K562 (cell line): ENCODE measurements at regions not wholly inside any gene's neighbourhood (a gene's known extent, or its start where the extent isn't known, plus 50 kb on each side); places are given as distances from the start of the nearest gene placed in this dataset.

Source experiments
- ATF4 ChIP-seq: fragments of 450-650 bp; formaldehyde crosslinking; IDR thresholded peaks from 2 replicates; pipeline ENCODE4 v1.4.0; 2022; ENCODE audit warnings: mild to moderate bottlenecking, moderate library complexity
- DEAF1 ChIP-seq: fragments of 450-650 bp; formaldehyde crosslinking; IDR thresholded peaks from 2 replicates; pipeline ENCODE4 v1.4.0; 2020; ENCODE audit warnings: mild to moderate bottlenecking, moderate library complexity
- ETV6 ChIP-seq, 3 experiments: fragments of 150-350 bp in 1 of 3; sonication (generic) in 1 of 3; formaldehyde crosslinking in 1 of 3; IDR thresholded peaks; 2 replicates each; pipeline versions ENCODE4 v1.6.1 to v1.8.0; 2014 to 2022; ENCODE audit warnings: borderline replicate concordance in 2 of 3, low read depth in 2 of 3, antibody characterized with exemption in 1 of 3, low read length in 1 of 3, mild to moderate bottlenecking in 1 of 3, missing genetic modification reagents in 1 of 3
- RBM22 ChIP-seq: fragments of 200-400 bp; formaldehyde crosslinking; IDR thresholded peaks from 2 replicates; pipeline ENCODE4 v1.6.1; 2018; ENCODE audit warnings: low read length, low read depth; ENCODE audit not compliant: poor library complexity, severe bottlenecking
- RFX5 ChIP-seq: IDR thresholded peaks from 2 replicates; pipeline ENCODE4 v1.6.1; 2011; ENCODE audit warnings: low read depth, mild to moderate bottlenecking, improper control_type of control experiment, low read length
- TFE3 ChIP-seq: fragments of 450-650 bp; formaldehyde crosslinking; IDR thresholded peaks from 2 replicates; pipeline ENCODE4 v1.4.0; 2020; ENCODE audit warnings: mild to moderate bottlenecking, mixed read lengths
- ZNF239 ChIP-seq: fragments of 250-450 bp; sonication (Bioruptor Pico); IDR thresholded peaks from 2 replicates; pipeline ENCODE4 v1.4.0; 2020; ENCODE audit warnings: mild to moderate bottlenecking
- ZNF766 ChIP-seq: fragments of 200-800 bp; sonication (Bioruptor generic); conservative IDR thresholded peaks from 2 replicates; pipeline ENCODE4 v1.6.1; 2016; ENCODE audit warnings: missing genetic modification characterization, missing compliant biosample characterization

- no peak for TF ChIP-seq ATF4 (CRISPR knock-in tag)
- TF ChIP-seq RBM22: no peak
- no peak for TF ChIP-seq RFX5
- TF ChIP-seq ZNF239 (CRISPR knock-in tag): no peak
- no peak for TF ChIP-seq ETV6 (IDR thresholded peaks at IDR 0.05; ENCODE audit: borderline replicate concordance in 1 of 2, low read depth in 2 of 2, low read length in 1 of 2)
- no peak for TF ChIP-seq ETV6 (CRISPR knock-in tag; IDR thresholded peaks at IDR 0.05; ENCODE audit: borderline replicate concordance)
- peak; percentile 46; the same call in 1 of the 2 replicates for TF ChIP-seq DEAF1
- TF ChIP-seq ZNF766 (CRISPR knock-in tag): no peak
- TF ChIP-seq TFE3 (CRISPR knock-in tag): no peak
- TF ChIP-seq, all 486 proteins: peak for 7
Measured at GRCh38 chr19:28878862-28879566, 333.9 kb downstream of the UQCRFS1 start (continued).
